ENCODE measurements at regions not wholly inside any gene's neighbourhood (a gene's known extent, or its start where the extent isn't known, plus 50 kb on each side); places are given as distances from the start of the nearest gene placed in this dataset.

DNA sequence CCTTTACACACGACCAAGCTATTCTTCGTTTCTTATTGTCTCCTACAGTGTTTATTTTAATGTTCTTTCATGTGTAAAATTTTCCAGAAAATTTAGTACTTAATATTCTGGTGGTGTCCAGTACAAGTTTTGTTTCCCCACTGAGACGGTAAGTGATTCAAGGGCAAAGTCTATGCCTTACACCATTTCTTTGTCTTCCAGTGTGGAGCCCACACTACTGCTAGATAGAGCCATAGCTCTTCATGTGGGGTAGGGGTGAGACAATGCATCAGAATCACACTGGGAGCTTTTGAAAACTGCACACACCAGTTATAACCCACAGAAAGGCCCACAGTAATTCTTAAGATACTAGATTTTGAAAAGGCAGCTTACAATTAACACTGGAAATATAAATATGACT is 125.6 kb downstream of the TDRD15 start:
- H3K27ac ChIP-seq: no peak overlapping the region
- no peaks in the 10 kb centered on the region for H3K27me3 ChIP-seq
- H3F3A ChIP-seq (ENCODE audit: low read depth): no peaks in the 10 kb centered on the region
- no peak overlapping the region for H3K4me2 ChIP-seq
- H3K36me3 Mint-ChIP-seq: no peaks in the 10 kb centered on the region
- H3K27ac Mint-ChIP-seq: no peak overlapping the region
- no peaks in the 10 kb centered on the region for H3K4me1 ChIP-seq
- no peaks in the 10 kb centered on the region for H3K9me3 Mint-ChIP-seq
- no peak overlapping the region for H3K9ac ChIP-seq
- H3K79me2 ChIP-seq (ENCODE audit: low read depth): no peaks in the 10 kb centered on the region
- H3K36me3 ChIP-seq: no peaks in the 10 kb centered on the region
- DNase-seq (ENCODE audit: low spot score): no peak
- no peaks in the 10 kb centered on the region for H4K20me1 ChIP-seq (ENCODE audit: low read depth)
- H3K4me3 Mint-ChIP-seq: no peak overlapping the region
- TF ChIP-seq EZH2phosphoT487 (IDR thresholded peaks at IDR 0.05) (no peak), EZH2 (IDR thresholded peaks at IDR 0.05) (no peak)
- TF ChIP-seq, protein P1, sequence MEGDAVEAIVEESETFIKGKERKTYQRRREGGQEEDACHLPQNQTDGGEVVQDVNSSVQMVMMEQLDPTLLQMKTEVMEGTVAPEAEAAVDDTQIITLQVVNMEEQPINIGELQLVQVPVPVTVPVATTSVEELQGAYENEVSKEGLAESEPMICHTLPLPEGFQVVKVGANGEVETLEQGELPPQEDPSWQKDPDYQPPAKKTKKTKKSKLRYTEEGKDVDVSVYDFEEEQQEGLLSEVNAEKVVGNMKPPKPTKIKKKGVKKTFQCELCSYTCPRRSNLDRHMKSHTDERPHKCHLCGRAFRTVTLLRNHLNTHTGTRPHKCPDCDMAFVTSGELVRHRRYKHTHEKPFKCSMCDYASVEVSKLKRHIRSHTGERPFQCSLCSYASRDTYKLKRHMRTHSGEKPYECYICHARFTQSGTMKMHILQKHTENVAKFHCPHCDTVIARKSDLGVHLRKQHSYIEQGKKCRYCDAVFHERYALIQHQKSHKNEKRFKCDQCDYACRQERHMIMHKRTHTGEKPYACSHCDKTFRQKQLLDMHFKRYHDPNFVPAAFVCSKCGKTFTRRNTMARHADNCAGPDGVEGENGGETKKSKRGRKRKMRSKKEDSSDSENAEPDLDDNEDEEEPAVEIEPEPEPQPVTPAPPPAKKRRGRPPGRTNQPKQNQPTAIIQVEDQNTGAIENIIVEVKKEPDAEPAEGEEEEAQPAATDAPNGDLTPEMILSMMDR (IDR thresholded peaks at IDR 0.05): no peak
- peaks cover 5% of the 10 kb centered on the region for H3K4me1 Mint-ChIP-seq
- no peak overlapping the region for H3K4me3 ChIP-seq
- H2AFZ ChIP-seq (replicated peaks): no peak overlapping the region
- no peaks in the 10 kb centered on the region for H3K9me3 ChIP-seq (ENCODE audit: low read depth)
- H3K27me3 Mint-ChIP-seq (ENCODE audit: insufficient read depth, low read depth): no peaks in the 10 kb centered on the region

DNA sequence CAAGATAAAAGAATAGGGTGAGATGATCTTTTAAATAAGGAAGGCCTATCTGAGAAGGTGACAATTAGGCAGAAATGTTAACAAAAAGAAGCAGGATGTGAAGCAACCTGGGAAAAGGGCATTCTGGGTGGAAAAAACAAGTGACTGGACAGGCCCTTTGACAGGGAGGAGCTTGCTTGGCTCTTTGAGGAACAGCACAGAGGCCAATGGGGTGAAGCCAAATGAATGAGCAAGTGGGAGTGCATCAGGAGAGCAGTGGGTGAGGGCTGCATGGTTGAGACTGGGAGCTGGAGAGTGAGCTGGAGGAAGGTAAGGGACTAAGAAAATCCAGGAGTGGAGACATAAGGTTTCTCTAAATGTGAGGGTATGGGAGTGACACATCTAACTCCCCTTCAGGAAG is 126.9 kb downstream of the TDRD15 start:
- no peak for DNase-seq (ENCODE audit: low spot score)
- Histone ChIP-seq H3F3A (ENCODE audit: low read depth) (no peaks in the 10 kb centered on the region), H3K79me2 (ENCODE audit: low read depth) (no peaks in the 10 kb centered on the region), H3K27ac (no peak overlapping the region), H3K9ac (no peak overlapping the region), H3K4me2 (no peak overlapping the region), H3K27me3 (no peaks in the 10 kb centered on the region), H3K4me3 (no peak overlapping the region), H3K36me3 (no peaks in the 10 kb centered on the region), H2AFZ (replicated peaks) (no peak overlapping the region), H4K20me1 (ENCODE audit: low read depth) (no peaks in the 10 kb centered on the region), H3K4me1 (no peaks in the 10 kb centered on the region), H3K9me3 (ENCODE audit: low read depth) (no peaks in the 10 kb centered on the region)
- H3K9me3 Mint-ChIP-seq: no peaks in the 10 kb centered on the region
- no peak for TF ChIP-seq EZH2 (IDR thresholded peaks at IDR 0.05)
- TF ChIP-seq, protein P1 (IDR thresholded peaks at IDR 0.05): no peak
- H3K27me3 Mint-ChIP-seq (ENCODE audit: insufficient read depth, low read depth): no peaks in the 10 kb centered on the region
- no peak overlapping the region for H3K4me3 Mint-ChIP-seq
- H3K27ac Mint-ChIP-seq: peak overlapping the region; percentile 10
- peaks cover 5% of the 10 kb centered on the region for H3K4me1 Mint-ChIP-seq
- no peaks in the 10 kb centered on the region for H3K36me3 Mint-ChIP-seq

DNA sequence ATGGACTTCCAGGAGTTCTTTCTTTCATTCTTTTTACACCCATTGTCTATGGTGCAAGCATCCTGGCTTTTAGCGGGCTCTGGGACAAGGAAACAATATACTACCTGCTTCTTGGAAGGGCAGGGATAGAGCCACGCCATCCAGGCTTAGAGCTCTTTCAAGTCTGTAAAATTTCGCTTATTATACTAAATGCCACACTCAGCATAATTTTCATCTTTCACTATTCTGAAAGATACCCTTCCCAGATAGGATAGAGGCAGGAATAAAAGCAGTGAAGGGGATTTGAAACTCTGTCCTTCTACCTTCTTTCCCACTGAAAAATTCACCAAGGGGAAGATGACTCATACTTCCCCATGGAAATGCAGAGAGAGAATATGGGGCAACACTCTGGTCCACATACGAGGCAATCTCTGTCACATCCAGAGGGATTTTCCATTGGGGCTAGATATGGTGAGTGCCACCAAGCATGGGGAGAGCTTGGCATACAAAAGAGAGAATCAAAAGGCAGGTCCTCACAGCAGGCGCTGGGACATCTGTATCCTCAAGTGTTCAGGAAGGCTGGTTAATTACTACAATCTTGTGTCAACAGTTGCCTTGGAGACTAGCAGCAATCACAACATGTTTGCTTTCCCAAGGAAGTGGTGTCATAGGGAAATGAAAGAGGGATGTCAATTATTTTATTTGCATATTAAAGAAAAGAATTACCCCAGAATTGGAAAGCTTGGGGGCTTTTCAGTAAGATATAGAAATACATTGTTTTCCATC is 127.6 kb downstream of the TDRD15 start:
- Histone ChIP-seq H4K20me1 (ENCODE audit: low read depth) (no peaks in the 10 kb centered on the region), H2AFZ (replicated peaks) (no peak overlapping the region), H3K9ac (no peak overlapping the region), H3K4me3 (no peak overlapping the region), H3F3A (ENCODE audit: low read depth) (no peaks in the 10 kb centered on the region), H3K36me3 (no peaks in the 10 kb centered on the region), H3K4me1 (peaks cover 3% of the 10 kb centered on the region), H3K9me3 (ENCODE audit: low read depth) (no peaks in the 10 kb centered on the region), H3K27me3 (no peaks in the 10 kb centered on the region), H3K27ac (no peak overlapping the region), H3K79me2 (ENCODE audit: low read depth) (no peaks in the 10 kb centered on the region), H3K4me2 (no peak overlapping the region)
- H3K9me3 Mint-ChIP-seq: no peaks in the 10 kb centered on the region
- no peak overlapping the region for H3K4me3 Mint-ChIP-seq
- no peak for TF ChIP-seq EZH2phosphoT487 (IDR thresholded peaks at IDR 0.05)
- TF ChIP-seq, protein P1 (IDR thresholded peaks at IDR 0.05): no peak
- no peak overlapping the region for H3K27ac Mint-ChIP-seq
- no peaks in the 10 kb centered on the region for H3K27me3 Mint-ChIP-seq (ENCODE audit: insufficient read depth, low read depth)
- H3K36me3 Mint-ChIP-seq: no peaks in the 10 kb centered on the region
- H3K4me1 Mint-ChIP-seq: peaks cover 5% of the 10 kb centered on the region
- DNase-seq (ENCODE audit: low spot score): no peak
